GM19463 (cell line): ENCODE measurements at regions not wholly inside any gene's neighbourhood (a gene's known extent, or its start where the extent isn't known, plus 50 kb on each side); places are given as distances from the start of the nearest gene placed in this dataset.
"Not testable (repeated sequence)": the region's sequence is repeated elsewhere in the genome, so short reads cannot be mapped to it uniquely, and the experiment has no call there.

Source experiments
- ATAC-seq: cut with Tn5 transposase; IDR thresholded peaks from one replicate; pipeline ENCODE4 v1.9.1; 2021; ENCODE audit warnings: mild to moderate bottlenecking, moderate library complexity; ENCODE audit not compliant: unreplicated experiment

- ATAC-seq = no peak
Measured at GRCh38 chr4:149211876-149212275, 603.8 kb downstream of the IQCM start.

- ATAC-seq = no peak
Measured at GRCh38 chr4:149203256-149204001, 612.2 kb downstream of the IQCM start.

GRCh38 chr4:149202117-149202516 is 613.5 kb downstream of the IQCM start:
- ATAC-seq = no peak

- no peak for ATAC-seq
Measured at GRCh38 chr4:149199594-149199993, 616.0 kb downstream of the IQCM start.

- no peak for ATAC-seq
Measured at GRCh38 chr4:149194061-149194460, 621.6 kb downstream of the IQCM start.

DNA sequence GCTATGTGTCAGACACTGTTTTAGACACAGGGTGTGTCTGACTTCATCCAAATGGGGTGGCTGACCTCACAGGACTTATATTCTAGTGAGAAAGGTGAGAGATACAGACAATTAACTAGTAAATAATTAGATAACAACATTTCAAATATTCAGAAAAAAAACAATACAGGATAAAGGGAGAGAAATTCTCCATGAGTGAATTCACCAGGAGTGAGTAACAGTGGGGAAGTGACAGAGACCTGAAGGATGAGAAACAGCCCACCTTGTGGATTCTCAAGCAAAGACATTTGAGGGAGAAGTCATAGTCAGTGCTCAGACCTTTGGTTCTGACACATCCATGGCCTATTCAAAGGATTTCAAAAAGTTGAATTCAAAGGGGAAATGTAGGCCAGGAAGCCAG is 627.9 kb downstream of the IQCM start:
- no peak for ATAC-seq

GRCh38 chr4:149183638-149184037 is 632.0 kb downstream of the IQCM start:
- ATAC-seq = no peak

DNA sequence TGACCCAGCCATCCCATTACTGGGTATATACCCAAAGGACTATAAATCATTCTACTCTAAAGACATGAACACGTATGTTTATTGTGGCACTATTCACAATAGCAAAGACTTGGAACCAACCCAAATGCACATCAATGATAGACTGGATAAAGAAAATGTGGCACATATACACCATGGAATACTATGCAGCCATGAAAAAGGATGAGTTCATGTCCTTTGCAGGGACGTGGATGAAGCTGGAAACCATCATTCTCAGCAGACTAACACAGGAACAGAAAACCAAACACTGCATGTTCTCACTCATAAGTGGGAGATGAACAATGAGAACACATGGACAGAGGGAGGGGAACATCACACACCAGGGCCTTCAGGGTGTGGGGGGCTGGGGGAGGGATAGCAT is 634.2 kb downstream of the IQCM start:
- ATAC-seq = not testable (repeated sequence)

DNA sequence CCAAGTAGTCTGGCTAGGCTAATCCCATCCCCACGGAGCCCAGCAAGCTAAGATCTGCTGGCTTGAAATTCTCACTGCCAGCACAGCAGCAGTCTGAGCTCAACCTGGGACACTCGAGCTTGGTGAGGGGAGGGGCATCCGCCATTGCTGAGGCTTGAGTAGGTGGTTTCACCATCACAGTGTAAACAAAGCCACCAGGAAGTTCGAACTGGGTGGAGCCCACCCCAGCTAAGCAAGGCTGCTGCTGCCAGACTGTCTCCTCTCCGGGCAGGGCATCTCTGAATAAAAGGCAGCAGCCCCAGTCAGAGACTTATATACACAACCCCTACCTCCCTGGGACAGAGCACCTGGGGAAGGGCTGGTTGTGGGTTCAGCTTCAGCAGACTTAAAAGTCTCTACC is 639.6 kb downstream of the IQCM start:
- ATAC-seq = no peak

GRCh38 chr4:149175549-149175948 is 640.1 kb downstream of the IQCM start:
- no peak for ATAC-seq

DNA sequence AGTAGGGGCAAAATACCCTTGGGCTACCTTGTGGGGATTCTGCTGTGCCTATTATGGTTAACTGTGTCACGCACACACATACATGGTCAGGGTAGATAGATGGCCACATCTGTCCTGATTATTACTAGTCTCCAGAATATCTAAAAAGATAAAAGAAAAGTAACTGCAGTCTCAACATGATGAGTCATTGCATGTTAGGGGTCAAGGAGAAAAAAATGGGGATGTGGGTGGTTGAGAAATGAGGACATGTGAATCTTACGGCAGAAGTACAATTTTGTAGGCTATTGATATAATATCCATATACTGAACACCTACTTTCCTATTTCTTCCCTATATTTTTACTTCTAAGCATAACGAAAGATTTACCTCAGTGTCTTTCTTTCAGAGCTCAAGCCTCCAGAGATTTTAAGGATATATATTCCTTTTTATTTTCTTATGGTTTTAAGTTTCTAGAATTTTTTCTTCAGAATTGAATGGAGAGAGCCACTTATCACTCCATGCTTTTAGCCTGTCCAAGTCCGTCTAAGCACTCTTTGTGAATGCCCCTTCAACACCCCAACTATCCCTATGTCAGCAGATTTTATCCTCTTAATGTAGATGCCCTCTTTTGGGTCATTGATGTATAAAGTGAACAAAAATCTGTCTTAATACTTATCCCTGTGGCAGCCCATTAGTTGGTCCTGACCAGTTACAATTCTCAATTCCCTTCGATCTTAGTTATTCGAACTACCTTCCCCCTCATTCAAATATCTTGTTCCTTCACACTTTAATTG is 642.2 kb downstream of the IQCM start:
- no peak for ATAC-seq

GRCh38 chr4:149168645-149169044 is 647.0 kb downstream of the IQCM start:
- no peak for ATAC-seq

- ATAC-seq = no peak
Measured at GRCh38 chr4:149166876-149167275, 648.8 kb downstream of the IQCM start.

DNA sequence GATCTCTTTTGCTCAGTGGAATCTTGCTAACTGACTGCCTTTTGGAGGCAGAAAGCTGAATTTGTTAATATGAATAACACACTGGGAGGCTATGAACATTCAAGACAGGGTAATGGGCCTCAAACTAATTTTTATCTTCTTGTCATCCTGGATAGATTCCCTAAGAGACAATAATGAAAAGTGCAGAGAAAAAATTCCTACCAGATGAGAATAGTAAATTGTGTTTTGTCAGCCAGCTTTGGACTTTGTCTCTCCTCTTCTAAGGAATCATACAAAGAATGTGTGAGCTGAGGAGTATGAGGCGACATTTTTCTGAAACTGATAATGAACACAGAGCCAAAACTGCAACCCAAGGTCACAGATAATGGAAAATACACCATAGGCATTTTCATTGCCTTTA is 649.3 kb downstream of the IQCM start:
- no peak for ATAC-seq

DNA sequence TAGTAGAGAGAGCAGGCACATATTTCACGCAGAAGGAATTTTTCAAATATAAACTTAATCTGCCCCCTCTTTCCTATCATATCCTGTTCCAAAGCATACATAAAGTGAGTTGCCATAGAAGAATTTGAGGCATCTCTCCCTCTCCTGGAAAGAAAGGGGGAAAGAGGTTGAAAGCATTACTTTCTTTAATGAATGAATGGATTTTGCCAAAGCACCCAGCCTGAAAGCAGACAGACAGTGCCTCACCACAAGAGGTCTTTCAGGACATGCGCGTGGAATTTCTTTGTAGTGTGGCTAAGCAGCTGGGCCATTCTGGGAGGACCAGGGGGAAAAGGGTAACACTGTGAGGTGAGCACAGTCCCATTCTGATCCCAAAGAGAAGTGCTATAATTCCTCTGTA is 651.4 kb downstream of the IQCM start:
- ATAC-seq = no peak

DNA sequence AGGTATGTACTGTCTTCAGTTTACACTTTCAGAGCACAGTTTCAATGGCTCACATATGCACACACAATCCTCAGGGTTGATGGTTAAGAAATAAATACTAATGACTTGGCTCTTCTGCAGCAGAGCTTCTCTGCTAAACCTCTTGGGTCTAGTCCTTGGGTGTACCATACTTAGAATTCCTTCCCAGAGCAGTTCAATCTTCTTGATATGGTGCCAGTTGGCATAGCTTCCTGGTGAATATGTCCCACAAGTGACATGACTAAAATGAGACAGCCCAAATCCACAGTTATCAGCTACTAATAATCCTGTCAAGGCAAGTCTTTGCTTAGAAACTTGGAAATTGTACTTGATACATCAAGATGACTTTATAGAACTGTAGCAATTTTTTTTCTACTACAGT is 654.4 kb downstream of the IQCM start:
- no peak for ATAC-seq

DNA sequence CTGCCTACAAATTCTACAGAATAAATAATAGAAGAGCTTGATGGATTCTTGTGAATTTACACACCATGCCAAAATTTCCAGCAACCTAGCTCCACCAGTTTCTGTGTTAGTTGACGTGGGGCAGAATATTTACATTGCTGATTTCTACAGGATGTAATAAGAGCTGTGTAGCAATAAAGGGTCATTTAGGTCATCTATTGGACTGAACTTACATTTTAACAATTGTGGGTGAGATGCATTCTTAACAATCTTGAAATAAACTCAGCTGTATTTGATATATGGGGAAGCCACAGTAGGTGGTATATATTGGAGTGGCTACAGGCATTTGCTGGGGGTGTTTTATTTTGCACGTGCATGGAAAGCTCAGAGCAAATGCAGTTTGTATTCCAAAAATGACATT is 655.3 kb downstream of the IQCM start:
- no peak for ATAC-seq

GRCh38 chr4:149158817-149159216 is 656.8 kb downstream of the IQCM start:
- ATAC-seq = no peak

DNA sequence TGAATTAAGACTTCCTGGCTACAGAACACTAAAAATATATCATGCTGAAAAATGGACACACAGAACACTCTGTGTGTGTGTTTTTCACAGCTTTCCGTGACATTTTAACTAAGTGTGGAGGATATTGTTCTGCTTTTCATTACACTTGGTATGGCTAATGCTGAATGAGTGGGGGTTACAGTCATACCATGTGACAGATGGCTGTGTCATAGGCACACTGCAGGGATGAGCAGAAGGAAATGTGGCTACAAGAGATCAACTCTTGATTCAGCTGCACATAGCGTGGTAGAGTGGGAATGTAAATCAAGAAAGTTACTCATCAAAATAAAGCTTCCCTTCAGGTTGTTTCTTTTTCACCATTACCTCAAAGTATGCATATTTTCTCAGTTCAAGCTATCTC is 669.8 kb downstream of the IQCM start:
- no peak for ATAC-seq

DNA sequence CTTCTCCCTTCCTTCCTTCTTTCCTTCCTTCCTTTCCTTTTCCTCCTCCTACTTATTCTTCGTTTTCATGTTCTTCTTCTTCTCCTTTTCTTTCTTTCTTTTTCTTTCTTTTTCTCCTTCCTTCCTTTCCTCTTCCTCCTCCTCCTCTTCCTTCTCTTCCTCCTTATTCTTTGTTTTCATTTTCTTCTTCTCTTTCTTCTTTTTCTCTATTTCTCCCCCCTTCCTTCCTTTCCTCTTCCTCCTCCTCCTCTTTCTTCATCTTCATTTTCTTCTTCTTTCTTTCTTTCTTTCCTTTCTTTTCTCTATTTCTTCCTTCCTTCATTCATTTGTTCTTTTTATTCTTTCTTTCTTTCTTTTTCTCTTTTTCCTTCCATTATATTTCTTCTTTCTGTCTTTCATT is 671.6 kb downstream of the IQCM start:
- no peak for ATAC-seq

DNA sequence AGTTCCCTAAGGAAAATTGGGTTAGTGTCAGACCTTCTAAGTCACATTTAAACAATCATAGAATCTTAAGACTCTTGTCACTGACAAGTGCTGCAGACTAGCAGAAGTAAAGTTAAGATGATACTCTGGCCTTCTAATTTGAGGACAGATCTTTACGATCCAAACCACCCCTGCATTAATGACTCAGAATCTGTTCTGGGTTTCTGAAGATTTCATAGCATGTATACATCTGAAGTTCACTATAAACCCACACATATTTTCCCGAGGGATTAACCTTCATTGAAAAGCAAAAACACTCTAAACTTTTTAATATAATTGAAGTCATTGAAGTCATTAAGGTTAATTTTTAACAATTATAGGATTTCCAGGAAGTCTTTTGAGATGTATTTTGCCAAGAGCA is 674.3 kb downstream of the IQCM start:
- ATAC-seq = no peak

DNA sequence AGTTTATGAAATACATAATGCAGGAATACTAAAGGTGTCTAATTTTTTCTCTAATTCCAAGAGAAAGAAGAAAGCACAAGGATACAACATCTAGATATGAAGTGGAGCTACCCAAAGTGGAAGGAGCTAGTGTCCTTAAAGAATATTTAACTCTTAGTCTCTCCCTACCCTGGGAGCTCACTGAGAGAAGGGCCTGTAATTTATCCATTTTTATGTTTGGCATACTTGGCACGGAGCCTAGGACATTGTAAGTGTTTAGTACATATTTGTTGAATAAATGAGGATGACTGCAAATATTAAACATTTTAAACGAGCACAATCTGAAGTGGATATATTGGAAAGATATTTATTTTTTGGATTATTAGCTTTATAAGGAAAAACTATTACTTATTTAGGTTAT is 674.8 kb downstream of the IQCM start:
- ATAC-seq = no peak
